ENCODE measurements at regions not wholly inside any gene's neighbourhood (a gene's known extent, or its start where the extent isn't known, plus 50 kb on each side); places are given as distances from the start of the nearest gene placed in this dataset.
"Not testable (repeated sequence)": the region's sequence is repeated elsewhere in the genome, so short reads cannot be mapped to it uniquely, and the experiment has no call there.

DNA sequence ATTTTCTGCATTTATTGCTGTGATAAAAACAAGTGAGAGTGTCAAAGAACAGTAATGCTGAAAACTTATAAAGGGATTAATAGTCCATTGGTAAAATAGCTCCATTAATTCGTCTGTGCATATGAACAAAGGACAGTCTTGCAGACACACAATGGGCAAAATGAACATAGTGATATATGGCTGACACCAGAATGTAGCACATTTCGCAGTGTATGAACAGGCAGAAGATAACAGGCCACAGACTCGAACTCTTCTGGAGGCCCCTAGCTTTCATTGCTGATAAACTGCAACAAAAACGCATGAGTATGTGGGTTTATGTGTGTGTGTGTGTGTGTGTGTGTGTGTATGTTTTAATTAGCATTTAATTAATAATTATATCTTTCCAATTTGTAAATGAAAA, 354.8 kb downstream of the TAF11L14 start:
- Histone ChIP-seq H3K4me3 (ENCODE audit: low read length) (no peak overlapping the region), H3K4me1 (ENCODE audit: insufficient read depth, low read length) (no peaks in the 10 kb centered on the region), H3K27me3 (ENCODE audit: insufficient read depth, low read length) (no peaks in the 10 kb centered on the region), H3K9me3 (ENCODE audit: low read depth, low read length) (no peaks in the 10 kb centered on the region)

DNA sequence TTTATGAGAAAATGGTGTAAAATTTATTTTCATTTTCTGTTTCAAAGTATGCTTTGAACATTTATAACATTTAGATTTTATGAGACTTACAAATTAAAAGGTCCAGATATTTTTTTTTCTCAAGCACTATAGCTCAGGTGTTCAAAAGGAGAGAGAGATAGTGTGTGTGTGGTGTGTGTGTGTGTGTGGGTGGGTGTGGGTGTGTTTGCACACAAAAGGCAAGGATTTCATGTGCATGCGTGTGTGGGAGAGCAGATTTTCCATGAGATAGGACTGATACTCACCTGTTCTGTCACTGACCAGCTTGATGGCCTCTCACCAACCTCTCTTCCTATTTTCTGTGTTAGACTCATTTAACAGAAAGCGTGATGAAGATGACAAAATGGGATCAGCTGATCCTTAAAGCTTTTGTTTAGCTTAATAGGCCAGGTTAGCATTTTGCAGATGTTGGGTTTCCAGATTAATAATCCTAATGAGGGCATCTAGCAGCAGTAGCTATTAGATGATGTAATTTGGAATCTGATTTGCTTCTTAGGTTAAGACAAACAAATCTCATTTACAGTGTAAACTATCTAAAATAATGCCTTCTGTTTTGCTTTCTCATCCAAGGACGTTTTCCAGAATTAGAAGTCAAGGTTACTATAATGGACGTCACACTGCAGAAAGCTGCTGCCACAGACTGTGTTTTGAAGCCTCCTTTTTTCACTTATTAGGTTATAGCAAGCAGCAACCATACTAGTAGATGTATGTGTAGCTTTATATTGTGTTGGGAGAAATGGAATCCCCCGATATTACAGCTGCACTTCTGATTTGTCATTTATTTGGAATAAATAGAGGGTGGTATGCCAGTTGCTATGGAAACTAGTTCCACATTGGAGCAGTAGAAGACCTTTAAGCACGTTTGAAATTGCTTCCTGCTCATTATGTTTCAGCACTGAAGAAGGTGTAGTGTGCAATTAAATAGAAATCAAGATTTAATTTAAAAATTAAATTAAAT, 355.6 kb downstream of the TAF11L14 start:
- Histone ChIP-seq H3K4me3 (ENCODE audit: low read length) (no peak overlapping the region), H3K9me3 (ENCODE audit: low read depth, low read length) (no peaks in the 10 kb centered on the region), H3K27me3 (ENCODE audit: insufficient read depth, low read length) (no peaks in the 10 kb centered on the region), H3K4me1 (ENCODE audit: insufficient read depth, low read length) (no peaks in the 10 kb centered on the region)

DNA sequence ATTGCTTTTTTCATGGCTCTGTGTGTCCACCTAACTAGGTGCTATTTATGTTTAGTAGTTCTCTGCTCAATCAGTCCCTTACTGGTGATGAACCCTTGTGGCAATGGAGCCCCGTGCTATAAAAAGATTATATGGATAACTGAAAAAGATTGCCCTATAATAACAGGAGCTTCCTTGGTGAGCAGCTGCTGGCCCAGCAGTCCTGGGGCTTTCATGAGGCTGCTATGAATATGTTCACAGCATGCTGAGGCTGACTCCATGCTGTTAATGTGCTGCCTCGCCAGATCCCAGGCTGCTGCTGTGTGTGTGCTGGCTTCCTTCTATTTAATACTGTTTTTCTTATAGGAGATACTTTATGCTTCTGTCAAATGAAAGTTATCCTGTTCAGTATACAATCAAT, 357.5 kb downstream of the TAF11L14 start:
- Histone ChIP-seq H3K4me1 (ENCODE audit: insufficient read depth, low read length) (no peaks in the 10 kb centered on the region), H3K27me3 (ENCODE audit: insufficient read depth, low read length) (no peaks in the 10 kb centered on the region), H3K9me3 (ENCODE audit: low read depth, low read length) (no peaks in the 10 kb centered on the region), H3K4me3 (ENCODE audit: low read length) (no peak overlapping the region)

DNA sequence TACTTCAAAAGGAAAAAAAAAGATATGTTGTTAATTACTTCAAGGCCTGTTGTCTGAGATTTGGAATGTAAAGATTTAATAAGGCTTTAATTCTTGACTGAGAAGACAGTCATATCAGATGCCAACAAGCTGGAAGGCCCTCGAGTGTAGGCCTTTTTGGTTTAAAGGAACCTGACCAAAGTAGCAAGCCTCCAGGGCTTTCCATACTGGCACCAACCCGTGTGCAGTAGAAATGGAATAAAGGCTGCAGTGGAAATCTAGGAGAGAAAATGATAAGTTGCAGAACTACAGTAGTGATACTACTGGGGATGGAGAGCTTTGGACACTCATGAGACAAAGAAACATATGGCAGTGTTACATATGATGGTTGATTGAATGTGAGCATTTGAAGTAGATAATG, 358.0 kb downstream of the TAF11L14 start:
- Histone ChIP-seq H3K4me1 (ENCODE audit: insufficient read depth, low read length) (no peaks in the 10 kb centered on the region), H3K27me3 (ENCODE audit: insufficient read depth, low read length) (no peaks in the 10 kb centered on the region), H3K4me3 (ENCODE audit: low read length) (no peak overlapping the region), H3K9me3 (ENCODE audit: low read depth, low read length) (no peaks in the 10 kb centered on the region)

DNA sequence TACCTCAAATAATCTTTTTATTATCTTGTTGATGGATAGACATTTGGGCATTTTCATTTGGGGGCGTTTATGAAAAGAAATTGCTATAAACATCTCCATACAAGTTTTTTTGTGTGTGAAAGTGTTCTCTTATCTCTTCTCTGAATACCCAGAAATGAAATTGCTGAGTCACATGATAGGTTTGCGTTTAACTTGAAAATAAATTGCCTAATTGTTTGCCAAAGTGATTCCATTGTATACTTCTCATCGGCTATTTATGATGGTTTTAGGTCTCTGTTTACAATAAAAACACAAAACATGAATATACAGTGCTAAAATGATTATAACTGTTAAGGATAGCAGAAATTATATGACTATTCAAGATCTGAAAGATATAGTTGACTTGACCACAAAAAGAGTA, 361.7 kb downstream of the TAF11L14 start:
- Histone ChIP-seq H3K27me3 (ENCODE audit: insufficient read depth, low read length) (no peaks in the 10 kb centered on the region), H3K9me3 (ENCODE audit: low read depth, low read length) (no peaks in the 10 kb centered on the region), H3K4me1 (ENCODE audit: insufficient read depth, low read length) (no peaks in the 10 kb centered on the region), H3K4me3 (ENCODE audit: low read length) (no peak overlapping the region)

DNA sequence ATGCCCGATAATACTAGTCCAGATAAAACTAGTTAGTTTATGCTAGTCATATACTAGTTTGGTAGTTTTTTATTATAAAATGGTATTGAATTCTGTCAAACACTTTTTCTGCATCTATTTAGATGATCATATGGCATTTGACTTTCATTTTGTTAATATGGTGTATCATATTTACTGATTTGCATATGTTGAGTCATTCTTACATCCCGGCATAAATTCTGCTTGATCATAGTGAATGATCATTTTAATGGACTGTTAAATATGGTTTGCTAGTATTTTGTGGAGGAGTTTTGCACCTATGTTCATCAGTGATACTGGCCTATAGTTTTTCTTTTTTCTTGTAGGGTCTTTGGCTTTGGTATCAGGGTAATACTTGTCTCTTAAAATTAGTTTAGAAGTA, 365.6 kb downstream of the TAF11L14 start:
- no peaks in the 10 kb centered on the region for H3K27me3 ChIP-seq (ENCODE audit: insufficient read depth, low read length)
- H3K4me1 ChIP-seq (ENCODE audit: insufficient read depth, low read length): no peaks in the 10 kb centered on the region
- H3K4me3 ChIP-seq (ENCODE audit: low read length): no peak overlapping the region
- H3K9me3 ChIP-seq (ENCODE audit: low read depth, low read length): no peaks in the 10 kb centered on the region

DNA sequence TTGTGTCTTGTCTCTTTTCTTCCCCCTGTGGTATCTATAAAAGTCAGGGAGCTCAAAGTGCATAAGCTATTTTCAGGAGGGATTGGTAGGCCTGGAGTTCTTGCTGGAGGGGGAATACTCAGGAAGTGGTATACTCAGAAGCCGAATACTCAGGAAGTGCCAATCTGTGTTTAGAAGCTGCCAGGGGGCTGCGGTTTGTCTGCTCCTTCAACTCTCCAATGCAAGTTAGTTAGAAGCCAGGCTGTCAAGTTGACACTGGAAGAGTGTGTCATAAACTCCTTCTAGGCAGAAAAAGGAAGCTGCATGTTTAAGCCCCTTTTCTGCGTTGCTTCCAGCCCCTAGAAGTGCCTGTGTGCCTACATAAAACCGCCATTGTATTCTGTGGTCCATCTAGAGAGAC, 366.5 kb downstream of the TAF11L14 start:
- H3K4me1 ChIP-seq (ENCODE audit: insufficient read depth, low read length): no peaks in the 10 kb centered on the region
- no peak overlapping the region for H3K4me3 ChIP-seq (ENCODE audit: low read length)
- no peaks in the 10 kb centered on the region for H3K9me3 ChIP-seq (ENCODE audit: low read depth, low read length)
- H3K27me3 ChIP-seq (ENCODE audit: insufficient read depth, low read length): no peaks in the 10 kb centered on the region

DNA sequence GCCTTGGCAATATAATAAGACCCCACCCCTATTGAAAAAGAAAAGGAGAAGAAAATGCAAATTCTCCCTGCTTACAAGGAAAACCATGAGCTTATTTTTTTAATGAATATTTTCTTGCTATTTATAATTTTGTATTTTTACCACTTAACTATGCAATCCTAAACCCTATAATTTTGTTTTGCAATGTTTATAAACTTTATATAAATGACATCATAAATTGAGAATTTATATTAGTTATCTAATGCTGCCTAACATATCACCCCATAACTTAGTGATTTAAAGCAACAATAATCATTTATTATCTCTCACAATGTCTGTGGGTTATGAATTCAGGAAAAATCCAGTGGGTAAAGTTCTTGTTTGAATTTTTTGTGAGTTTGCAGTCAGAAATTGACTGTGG, 369.1 kb downstream of the TAF11L14 start:
- Histone ChIP-seq H3K27me3 (ENCODE audit: insufficient read depth, low read length) (no peaks in the 10 kb centered on the region), H3K4me1 (ENCODE audit: insufficient read depth, low read length) (no peaks in the 10 kb centered on the region), H3K4me3 (ENCODE audit: low read length) (no peak overlapping the region), H3K9me3 (ENCODE audit: low read depth, low read length) (no peaks in the 10 kb centered on the region)

DNA sequence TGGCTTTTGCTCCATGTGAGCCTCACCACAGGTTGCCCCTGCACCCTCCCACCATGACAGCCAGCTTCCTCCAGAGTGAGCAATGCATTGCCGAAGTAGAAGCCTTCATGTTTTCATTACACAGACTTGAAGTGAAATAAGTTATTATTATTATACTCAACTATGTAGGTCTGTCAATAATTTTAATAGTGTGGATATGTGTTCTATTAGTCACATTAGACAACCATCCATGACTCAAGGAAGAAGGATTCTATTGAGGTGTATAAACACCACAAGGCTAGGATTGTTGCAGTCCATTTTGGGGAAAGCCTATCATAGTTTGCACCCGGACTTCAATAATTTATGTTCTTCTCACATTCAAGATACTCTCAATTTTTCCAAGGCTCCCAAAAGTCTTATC, 369.5 kb downstream of the TAF11L14 start:
- no peaks in the 10 kb centered on the region for H3K27me3 ChIP-seq (ENCODE audit: insufficient read depth, low read length)
- H3K4me1 ChIP-seq (ENCODE audit: insufficient read depth, low read length): no peaks in the 10 kb centered on the region
- no peaks in the 10 kb centered on the region for H3K9me3 ChIP-seq (ENCODE audit: low read depth, low read length)
- no peak overlapping the region for H3K4me3 ChIP-seq (ENCODE audit: low read length)

DNA sequence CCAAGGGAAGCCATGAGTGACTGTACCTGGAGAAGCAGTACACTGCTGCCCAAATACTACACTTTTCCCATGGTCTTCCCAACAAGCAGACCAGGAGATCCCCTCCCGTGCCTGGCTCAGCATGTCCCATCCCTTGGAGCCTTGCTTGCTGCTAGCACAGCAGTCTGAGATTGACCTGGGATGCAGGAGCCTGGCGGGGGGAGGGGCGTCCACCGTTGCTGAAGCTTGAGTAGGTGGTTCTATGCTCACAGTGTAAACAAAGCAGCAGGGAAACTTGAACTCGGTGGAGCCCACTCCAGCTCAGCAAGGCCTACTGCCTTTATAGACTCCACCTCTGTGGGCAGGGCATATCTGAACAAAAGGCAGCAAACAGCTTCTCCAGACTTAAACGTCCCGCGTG, 372.0 kb downstream of the TAF11L14 start:
- not testable (repeated sequence) for H3K4me3 ChIP-seq (ENCODE audit: low read length); H3K9me3 ChIP-seq (ENCODE audit: low read depth, low read length); H3K4me1 ChIP-seq (ENCODE audit: insufficient read depth, low read length); H3K27me3 ChIP-seq (ENCODE audit: insufficient read depth, low read length)

DNA sequence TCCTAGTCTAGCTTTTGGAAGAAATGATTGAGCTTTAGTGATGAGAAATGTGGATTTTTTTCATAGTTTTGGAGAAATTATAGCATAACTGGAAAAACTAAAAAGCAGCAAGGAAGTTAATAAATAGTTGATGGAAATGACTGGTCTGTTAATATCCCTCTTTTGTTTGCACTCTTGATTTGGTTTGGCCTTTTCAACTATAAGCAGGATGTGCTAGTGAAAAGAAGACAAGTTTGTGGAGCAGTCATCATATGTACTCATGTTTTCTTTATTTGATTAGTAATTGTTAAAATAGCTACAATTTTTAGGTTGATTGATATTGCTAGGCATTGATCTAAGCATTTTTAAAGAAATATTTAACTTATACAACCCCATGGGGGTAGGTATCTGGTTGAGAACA, 374.7 kb downstream of the TAF11L14 start:
- Histone ChIP-seq H3K4me1 (ENCODE audit: insufficient read depth, low read length) (no peaks in the 10 kb centered on the region), H3K27me3 (ENCODE audit: insufficient read depth, low read length) (no peaks in the 10 kb centered on the region), H3K9me3 (ENCODE audit: low read depth, low read length) (no peaks in the 10 kb centered on the region), H3K4me3 (ENCODE audit: low read length) (no peak overlapping the region)

DNA sequence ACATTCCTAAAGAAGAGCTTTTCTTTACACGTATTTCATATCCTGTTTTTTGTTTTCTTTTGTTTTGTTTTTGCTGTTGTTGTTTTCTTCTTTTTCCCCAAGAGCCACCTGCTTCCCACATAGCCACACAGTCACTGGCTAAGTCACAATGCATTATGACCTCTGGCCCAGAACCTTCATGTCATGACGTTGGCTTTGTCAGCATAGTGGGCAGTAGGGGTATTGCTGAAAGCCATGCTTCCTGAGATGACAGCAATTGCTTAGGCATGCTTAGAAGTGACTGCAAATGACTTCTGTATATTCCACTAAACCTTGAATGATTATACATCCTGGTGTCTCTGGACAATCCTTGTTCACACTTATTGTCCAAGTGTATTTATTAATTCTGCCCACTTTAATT, 375.8 kb downstream of the TAF11L14 start:
- H3K27me3 ChIP-seq (ENCODE audit: insufficient read depth, low read length): no peaks in the 10 kb centered on the region
- H3K4me1 ChIP-seq (ENCODE audit: insufficient read depth, low read length): no peaks in the 10 kb centered on the region
- H3K4me3 ChIP-seq (ENCODE audit: low read length): no peak overlapping the region
- no peaks in the 10 kb centered on the region for H3K9me3 ChIP-seq (ENCODE audit: low read depth, low read length)

DNA sequence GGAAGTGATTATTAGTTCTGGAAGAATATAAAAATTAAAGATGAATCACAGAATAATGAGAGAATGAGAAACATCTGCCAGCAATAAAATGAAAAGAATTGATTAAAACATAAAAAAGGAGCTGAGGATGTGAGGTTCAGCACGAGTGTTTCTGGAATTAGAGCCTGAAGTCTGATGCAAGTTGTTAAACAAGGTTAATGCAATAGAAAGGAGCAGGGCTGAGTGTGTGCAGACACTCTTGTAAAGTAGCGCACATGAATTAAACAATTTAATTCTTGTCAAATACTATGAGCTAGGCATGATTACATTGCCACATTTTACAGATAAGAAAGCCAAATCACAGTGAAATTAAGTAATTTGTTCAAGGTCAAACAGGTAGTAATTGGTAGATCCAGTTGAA, 384.2 kb downstream of the TAF11L14 start:
- Histone ChIP-seq H3K9me3 (ENCODE audit: low read depth, low read length) (peaks cover 4% of the 10 kb centered on the region), H3K4me1 (ENCODE audit: insufficient read depth, low read length) (no peaks in the 10 kb centered on the region), H3K27me3 (ENCODE audit: insufficient read depth, low read length) (no peaks in the 10 kb centered on the region), H3K4me3 (ENCODE audit: low read length) (no peak overlapping the region)

DNA sequence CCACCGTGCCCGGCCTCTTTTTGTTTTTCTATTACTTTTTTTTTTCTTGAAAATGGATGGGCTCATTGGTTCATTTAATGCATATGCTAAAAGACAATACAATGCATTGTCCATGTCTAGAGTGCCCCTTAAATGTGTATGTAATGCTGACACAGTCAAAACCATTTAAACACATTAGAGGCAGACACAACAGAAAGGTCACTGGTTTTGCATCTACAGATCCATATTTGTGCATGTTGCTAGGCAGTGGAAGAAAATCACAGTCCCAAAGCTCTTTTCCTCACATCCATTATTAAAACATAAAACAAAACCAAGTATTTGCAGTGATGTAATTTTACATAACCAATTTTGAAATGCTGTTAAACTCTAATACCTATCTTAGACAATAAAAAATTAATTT, 389.0 kb downstream of the TAF11L14 start:
- Histone ChIP-seq H3K4me3 (ENCODE audit: low read length) (no peak overlapping the region), H3K9me3 (ENCODE audit: low read depth, low read length) (no peaks in the 10 kb centered on the region), H3K4me1 (ENCODE audit: insufficient read depth, low read length) (no peaks in the 10 kb centered on the region)

DNA sequence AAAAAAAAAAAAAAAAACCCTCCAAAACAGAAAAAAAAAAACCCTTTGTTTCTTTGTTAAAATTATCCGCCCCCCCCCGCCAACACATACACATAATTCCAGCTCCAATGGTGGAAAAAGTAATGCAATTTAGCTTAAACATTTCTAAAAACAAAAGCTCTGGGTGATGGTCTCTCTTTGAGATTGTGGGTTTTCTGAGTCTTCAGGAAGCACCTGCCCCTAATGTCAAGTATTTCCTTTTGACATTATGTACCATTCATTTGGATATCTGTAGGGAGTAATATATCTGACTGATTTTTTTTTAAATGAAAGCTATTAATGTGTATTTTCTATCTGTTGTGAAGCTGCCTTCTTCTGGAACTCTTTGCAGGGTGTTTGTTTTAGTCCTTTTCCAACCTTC, 389.7 kb downstream of the TAF11L14 start:
- Histone ChIP-seq H3K27me3 (ENCODE audit: insufficient read depth, low read length) (no peaks in the 10 kb centered on the region), H3K9me3 (ENCODE audit: low read depth, low read length) (no peaks in the 10 kb centered on the region), H3K4me3 (ENCODE audit: low read length) (no peak overlapping the region), H3K4me1 (ENCODE audit: insufficient read depth, low read length) (no peaks in the 10 kb centered on the region)

More for the DNA sequence above, 389.0 kb downstream of the TAF11L14 start:
- no peaks in the 10 kb centered on the region for H3K27me3 ChIP-seq (ENCODE audit: insufficient read depth, low read length)

DNA sequence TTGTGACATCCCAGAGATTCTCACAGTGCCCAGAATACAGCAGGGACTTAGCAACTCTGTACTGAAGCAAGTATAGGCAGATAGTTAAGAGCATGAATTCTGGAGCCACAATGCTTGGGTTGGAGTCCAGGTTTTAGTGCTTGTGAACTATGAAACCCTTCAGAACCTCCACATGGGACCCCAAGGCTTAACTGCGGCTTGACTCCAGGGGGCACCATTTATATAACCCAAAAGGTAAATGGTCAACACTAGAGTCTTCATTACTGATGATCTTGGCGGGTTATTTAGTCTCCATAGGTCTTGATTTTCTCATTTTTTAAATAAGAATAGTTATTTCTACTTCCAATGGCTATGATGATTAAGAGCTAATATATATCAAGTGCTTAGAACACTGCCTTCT, 390.3 kb downstream of the TAF11L14 start:
- Histone ChIP-seq H3K4me3 (ENCODE audit: low read length) (no peak overlapping the region), H3K4me1 (ENCODE audit: insufficient read depth, low read length) (no peaks in the 10 kb centered on the region), H3K9me3 (ENCODE audit: low read depth, low read length) (no peaks in the 10 kb centered on the region), H3K27me3 (ENCODE audit: insufficient read depth, low read length) (no peaks in the 10 kb centered on the region)
